ENCODE measurements at regions not wholly inside any gene's neighbourhood (a gene's known extent, or its start where the extent isn't known, plus 50 kb on each side); places are given as distances from the start of the nearest gene placed in this dataset.
"Not testable (repeated sequence)": the region's sequence is repeated elsewhere in the genome, so short reads cannot be mapped to it uniquely, and the experiment has no call there.

DNA sequence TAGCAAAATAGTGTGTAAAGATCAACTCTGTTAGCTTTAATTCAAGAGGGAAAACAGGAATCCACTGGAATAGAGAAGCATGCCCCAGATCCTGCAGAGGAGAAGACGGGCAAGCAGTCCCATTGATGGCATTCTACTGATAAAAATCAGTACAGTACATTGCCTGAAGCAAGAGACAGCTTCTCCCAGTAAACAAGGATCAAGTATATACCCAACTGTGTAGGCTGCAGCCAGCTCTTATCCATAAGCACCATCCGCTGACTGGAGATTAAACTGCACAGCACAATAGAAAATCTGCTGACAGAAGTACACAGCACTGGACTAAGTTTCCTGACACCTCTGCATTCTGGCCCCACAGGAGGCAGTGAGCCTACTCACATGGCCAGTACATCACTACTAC is 110.1 kb downstream of the COX18 start:
- H3K27me3 Mint-ChIP-seq: peaks cover 38% of the 10 kb centered on the region
- H3K9me3 Mint-ChIP-seq: peaks cover 24% of the 10 kb centered on the region
- no peak overlapping the region for H3K27ac Mint-ChIP-seq
- peaks cover 3% of the 10 kb centered on the region for H3K36me3 Mint-ChIP-seq
- H3K4me3 Mint-ChIP-seq: no peak overlapping the region
- no peak for DNase-seq
- H3K4me1 Mint-ChIP-seq: peaks cover 3% of the 10 kb centered on the region

DNA sequence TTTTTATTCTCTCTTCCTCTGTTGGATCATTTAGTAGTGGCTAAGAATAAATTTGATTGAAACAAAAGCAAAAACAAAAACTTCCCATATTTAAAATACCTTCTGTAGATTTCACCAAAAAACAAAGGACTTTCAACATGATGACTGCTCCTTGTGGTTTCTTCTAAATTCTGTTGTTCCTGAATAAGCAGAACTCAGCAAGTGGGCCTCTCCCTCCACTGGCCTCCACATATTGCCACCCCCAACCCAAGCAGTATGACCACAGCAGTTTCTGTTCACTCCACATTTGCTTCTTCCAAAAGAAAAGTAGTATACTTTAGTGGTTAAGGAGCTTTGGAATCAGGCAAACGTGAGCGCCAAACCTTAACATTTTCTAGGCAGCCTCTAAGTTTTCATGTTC is 114.7 kb downstream of the COX18 start:
- H3K4me1 Mint-ChIP-seq: peaks cover 13% of the 10 kb centered on the region
- DNase-seq: no peak
- no peak overlapping the region for H3K27ac Mint-ChIP-seq
- H3K27me3 Mint-ChIP-seq: peaks cover 39% of the 10 kb centered on the region
- H3K9me3 Mint-ChIP-seq: peaks cover 8% of the 10 kb centered on the region
- peaks cover 3% of the 10 kb centered on the region for H3K36me3 Mint-ChIP-seq
- no peak overlapping the region for H3K4me3 Mint-ChIP-seq

DNA sequence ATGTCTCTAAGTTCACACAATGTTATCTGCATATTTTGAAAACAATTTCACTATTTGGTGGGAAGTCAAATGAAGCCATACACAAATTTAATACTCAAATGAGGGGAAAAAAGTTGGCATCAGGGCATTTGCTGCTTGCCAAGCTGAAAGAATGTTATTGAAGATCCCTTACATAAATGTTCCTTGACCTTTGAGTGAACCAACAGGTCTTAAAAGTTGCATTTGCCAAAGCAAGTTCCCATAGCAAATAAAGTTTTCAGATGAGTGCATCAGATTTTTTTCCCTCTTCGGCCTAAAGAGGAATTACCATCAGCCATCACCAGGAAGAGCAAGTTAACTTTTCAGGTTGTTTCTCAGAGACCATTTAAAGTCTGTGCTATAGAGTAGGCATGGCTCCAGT is 115.9 kb downstream of the COX18 start:
- Mint-ChIP-seq H3K27me3 (peaks cover 31% of the 10 kb centered on the region), H3K36me3 (no peaks in the 10 kb centered on the region), H3K9me3 (peaks cover 1% of the 10 kb centered on the region)

DNA sequence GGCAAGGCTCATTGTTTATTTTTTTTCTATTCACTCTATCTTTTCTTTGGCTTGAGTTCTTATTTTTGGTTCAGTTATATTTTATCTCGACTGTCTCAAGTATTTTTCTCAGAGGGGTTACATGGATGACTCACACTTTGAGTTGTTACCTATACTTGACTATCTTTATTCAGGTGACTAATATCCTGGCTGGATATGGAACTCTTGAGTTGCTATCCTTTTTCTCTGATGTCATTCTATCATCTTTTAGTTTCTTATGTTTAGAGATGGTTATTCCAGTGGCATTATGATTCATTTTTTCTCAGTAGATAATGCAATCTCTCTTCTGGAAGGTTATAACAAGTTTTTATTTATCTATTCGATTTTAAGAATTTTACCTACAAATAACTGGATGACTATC is 117.9 kb downstream of the COX18 start:
- no peak for DNase-seq
- Mint-ChIP-seq H3K4me3 (no peak overlapping the region), H3K9me3 (peaks cover 1% of the 10 kb centered on the region), H3K27me3 (peaks cover 23% of the 10 kb centered on the region), H3K36me3 (no peaks in the 10 kb centered on the region), H3K4me1 (peaks cover 13% of the 10 kb centered on the region), H3K27ac (peak overlapping the region; percentile 5)

More for the DNA sequence above, 115.9 kb downstream of the COX18 start:
- Mint-ChIP-seq H3K4me3 (no peak overlapping the region), H3K4me1 (peaks cover 13% of the 10 kb centered on the region), H3K27ac (no peak overlapping the region)
- no peak for DNase-seq

DNA sequence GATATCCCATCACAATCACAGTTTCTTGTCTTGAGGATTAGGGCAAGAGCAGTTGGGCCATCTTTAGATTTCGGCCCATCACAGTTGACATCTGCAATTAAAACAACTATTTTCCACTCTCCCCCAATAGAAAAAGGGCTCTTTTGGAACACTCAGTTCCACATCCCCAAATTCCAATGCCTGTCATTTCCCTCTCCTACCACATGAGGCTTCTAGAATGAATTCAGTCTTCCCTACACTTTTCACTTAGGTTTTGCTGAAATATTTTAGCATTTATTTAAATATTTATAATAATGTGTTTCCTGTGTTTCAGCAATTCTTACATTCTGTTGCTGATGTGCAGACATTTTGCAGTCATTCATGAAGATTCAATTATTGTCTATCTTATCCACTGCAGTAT is 118.4 kb downstream of the COX18 start:
- Mint-ChIP-seq H3K27ac (no peak overlapping the region), H3K4me3 (no peak overlapping the region), H3K9me3 (peaks cover 1% of the 10 kb centered on the region), H3K27me3 (peaks cover 18% of the 10 kb centered on the region), H3K4me1 (peaks cover 13% of the 10 kb centered on the region), H3K36me3 (no peaks in the 10 kb centered on the region)
- DNase-seq: no peak

- H3K4me3 Mint-ChIP-seq: no peak overlapping the region
Measured at GRCh38 chr4:72948080-72948479, 121.4 kb downstream of the COX18 start.

GRCh38 chr4:72945719-72946336 is 123.7 kb downstream of the COX18 start:
- H3K27me3 Mint-ChIP-seq: peaks cover 16% of the 10 kb centered on the region
- no peak for DNase-seq
- no peak overlapping the region for H3K27ac Mint-ChIP-seq
- peaks cover 9% of the 10 kb centered on the region for H3K9me3 Mint-ChIP-seq
- no peaks in the 10 kb centered on the region for H3K36me3 Mint-ChIP-seq
- H3K4me1 Mint-ChIP-seq: no peaks in the 10 kb centered on the region
- no peak overlapping the region for H3K4me3 Mint-ChIP-seq

More at GRCh38 chr4:72948080-72948479, 121.4 kb downstream of the COX18 start:
- no peak overlapping the region for H3K27ac Mint-ChIP-seq
- DNase-seq: no peak
- no peaks in the 10 kb centered on the region for H3K36me3 Mint-ChIP-seq
- H3K4me1 Mint-ChIP-seq: peaks cover 10% of the 10 kb centered on the region
- H3K27me3 Mint-ChIP-seq: peaks cover 10% of the 10 kb centered on the region
- peaks cover 11% of the 10 kb centered on the region for H3K9me3 Mint-ChIP-seq

DNA sequence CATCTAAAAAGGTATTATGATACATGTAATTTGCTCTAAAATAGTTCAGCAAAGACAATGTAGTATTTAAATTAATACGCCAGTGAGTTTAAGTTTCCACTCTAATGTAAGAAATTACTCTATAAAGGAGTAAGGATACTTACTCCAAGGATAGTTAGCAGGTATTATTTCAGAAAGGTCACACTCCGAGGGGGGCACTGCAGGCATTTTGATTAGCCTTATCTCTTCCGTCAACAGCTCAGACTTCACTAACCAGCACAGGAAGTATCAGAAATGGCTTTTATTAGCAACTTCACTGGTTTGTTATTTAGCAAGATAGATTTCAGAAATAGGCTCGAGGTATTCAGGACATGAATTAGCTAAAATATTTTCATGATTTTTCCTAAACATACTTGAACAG is 127.0 kb downstream of the COX18 start:
- no peak overlapping the region for H3K27ac Mint-ChIP-seq
- no peak for DNase-seq
- H3K4me1 Mint-ChIP-seq: no peaks in the 10 kb centered on the region
- peaks cover 20% of the 10 kb centered on the region for H3K27me3 Mint-ChIP-seq
- no peak overlapping the region for H3K4me3 Mint-ChIP-seq
- H3K36me3 Mint-ChIP-seq: no peaks in the 10 kb centered on the region
- H3K9me3 Mint-ChIP-seq: peaks cover 9% of the 10 kb centered on the region

DNA sequence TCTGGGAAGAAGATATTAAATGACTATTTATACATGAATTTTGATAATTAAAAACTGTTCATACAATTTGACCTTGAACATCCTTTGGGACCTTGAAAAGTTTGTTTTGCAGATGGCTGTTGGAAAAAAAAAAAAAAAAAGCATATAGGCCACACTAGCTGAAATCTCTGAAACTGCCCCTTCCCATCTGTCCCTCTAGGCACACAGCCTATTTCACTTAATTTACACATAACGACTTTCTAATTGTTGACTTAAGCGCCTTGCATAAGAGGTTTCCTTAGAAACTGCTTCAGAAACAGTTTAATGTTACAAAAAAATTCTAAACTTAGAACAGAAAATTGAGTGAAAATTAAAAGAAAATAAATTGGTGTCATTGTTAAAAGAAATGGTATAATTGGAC is 131.0 kb downstream of the COX18 start:
- Mint-ChIP-seq H3K27me3 (peaks cover 25% of the 10 kb centered on the region), H3K4me1 (peaks cover 8% of the 10 kb centered on the region), H3K9me3 (no peaks in the 10 kb centered on the region), H3K36me3 (no peaks in the 10 kb centered on the region), H3K4me3 (no peak overlapping the region), H3K27ac (no peak overlapping the region)
- DNase-seq: no peak

DNA sequence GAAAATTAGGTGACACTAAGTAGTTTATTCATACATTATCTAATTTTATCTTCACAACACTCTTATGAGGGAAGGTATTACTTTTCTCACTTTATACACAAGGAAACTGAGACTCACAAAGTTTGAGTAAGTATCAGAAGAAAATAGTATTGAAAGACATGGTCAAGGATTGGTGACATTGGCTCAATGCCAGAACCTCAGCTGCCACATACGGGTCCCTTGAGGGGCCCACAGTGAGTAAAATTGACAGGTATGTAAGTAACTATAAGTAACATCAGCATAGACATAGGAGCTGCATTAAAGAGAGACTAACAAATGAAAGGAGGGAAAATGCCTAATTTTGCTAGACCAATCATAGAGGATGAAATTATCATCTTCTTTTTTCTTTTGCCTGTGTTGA is 134.1 kb downstream of the COX18 start:
- no peak overlapping the region for H3K4me3 Mint-ChIP-seq
- H3K36me3 Mint-ChIP-seq: no peaks in the 10 kb centered on the region
- H3K9me3 Mint-ChIP-seq: no peaks in the 10 kb centered on the region
- DNase-seq: peak; percentile 3
- no peak overlapping the region for H3K27ac Mint-ChIP-seq
- peaks cover 8% of the 10 kb centered on the region for H3K4me1 Mint-ChIP-seq
- H3K27me3 Mint-ChIP-seq: peaks cover 12% of the 10 kb centered on the region

DNA sequence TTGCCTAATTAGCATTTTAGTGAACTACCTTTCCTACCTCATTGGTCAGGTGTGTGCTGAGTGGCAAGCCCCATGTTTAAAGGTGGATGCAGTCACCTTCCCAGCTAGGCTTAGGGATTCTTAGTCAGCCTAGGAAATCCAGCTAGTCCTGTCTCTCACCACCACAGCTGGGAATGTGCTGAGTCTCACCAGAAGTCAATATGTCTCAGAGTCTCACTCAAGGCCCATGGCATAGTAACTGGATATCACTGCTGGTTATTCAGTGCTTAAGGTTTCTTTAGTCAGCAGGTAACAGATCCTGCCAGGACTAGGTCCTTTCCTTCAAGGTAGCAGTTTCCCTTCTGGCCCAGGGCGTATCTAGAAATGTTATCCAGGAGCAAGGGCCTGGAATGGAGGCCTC is 136.5 kb downstream of the COX18 start:
- H3K36me3 Mint-ChIP-seq: no peaks in the 10 kb centered on the region
- H3K27me3 Mint-ChIP-seq: peaks cover 8% of the 10 kb centered on the region
- DNase-seq: no peak
- no peaks in the 10 kb centered on the region for H3K9me3 Mint-ChIP-seq
- no peak overlapping the region for H3K4me3 Mint-ChIP-seq
- peaks cover 8% of the 10 kb centered on the region for H3K4me1 Mint-ChIP-seq
- H3K27ac Mint-ChIP-seq: no peak overlapping the region

DNA sequence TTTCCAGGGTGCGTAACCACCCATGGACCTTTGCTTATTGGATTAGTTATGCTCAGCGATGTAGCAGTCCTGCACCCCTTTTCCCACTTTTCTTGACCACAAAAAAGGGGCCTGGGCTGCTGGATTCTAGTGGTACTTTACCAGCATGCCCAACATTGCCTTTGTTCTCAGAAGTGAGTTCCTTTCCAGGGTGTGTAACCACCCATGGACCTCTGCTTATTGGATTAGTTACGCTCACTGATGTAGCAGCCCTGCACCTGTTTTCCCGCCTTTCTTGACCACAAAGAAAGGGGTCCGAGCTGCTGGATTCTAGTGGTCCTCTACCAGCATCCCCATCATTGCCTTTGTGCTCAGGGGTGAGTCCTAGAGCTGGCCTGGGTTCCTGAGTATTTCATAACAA is 138.2 kb downstream of the COX18 start:
- H3K36me3 Mint-ChIP-seq: no peaks in the 10 kb centered on the region
- DNase-seq: no peak
- peaks cover 8% of the 10 kb centered on the region for H3K4me1 Mint-ChIP-seq
- H3K27ac Mint-ChIP-seq: no peak overlapping the region
- peaks cover 10% of the 10 kb centered on the region for H3K27me3 Mint-ChIP-seq
- H3K4me3 Mint-ChIP-seq: no peak overlapping the region
- peaks cover 3% of the 10 kb centered on the region for H3K9me3 Mint-ChIP-seq

DNA sequence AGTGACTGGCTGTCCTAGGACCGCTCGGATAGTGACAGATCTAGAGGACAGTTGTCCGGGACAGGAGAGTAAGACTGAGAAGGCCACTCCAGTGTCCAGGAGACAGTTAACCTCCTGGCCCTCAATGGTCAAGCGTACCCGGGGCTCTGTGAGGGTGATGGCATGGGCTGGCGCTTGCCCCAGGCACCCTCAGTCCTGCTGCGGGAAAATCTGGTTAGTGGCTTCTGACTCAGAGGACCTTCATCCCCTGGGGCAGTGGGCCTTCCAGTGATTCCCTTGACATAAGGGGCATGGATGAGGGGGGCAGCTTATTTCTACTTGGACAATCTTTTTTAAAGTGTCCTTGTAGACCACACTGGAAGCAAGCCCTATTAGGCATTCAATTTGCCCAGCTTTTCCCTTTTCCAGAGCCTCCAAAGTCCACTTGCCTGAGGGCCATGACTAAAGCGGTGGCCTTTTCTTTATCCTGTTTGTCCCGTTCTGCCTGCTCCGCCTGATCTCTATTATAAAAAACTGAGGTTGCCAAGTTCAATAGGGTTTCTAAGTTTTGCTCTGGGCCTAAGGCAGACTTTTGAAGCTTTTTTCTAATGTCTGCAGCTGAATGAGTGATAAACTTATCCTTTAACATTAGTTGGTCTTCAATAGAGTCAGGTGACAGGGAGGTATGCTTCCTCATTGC is 139.8 kb downstream of the COX18 start:
- H3K36me3 Mint-ChIP-seq: not testable (repeated sequence)

GRCh38 chr4:72924814-72925213 is 144.7 kb downstream of the COX18 start:
- Mint-ChIP-seq H3K27ac (no peak overlapping the region), H3K9me3 (peaks cover 11% of the 10 kb centered on the region), H3K4me3 (no peak overlapping the region), H3K36me3 (no peaks in the 10 kb centered on the region), H3K27me3 (peaks cover 4% of the 10 kb centered on the region), H3K4me1 (no peaks in the 10 kb centered on the region)
- DNase-seq: no peak

More for the DNA sequence above, 139.8 kb downstream of the COX18 start:
- H3K4me3 Mint-ChIP-seq, H3K27me3 Mint-ChIP-seq, H3K4me1 Mint-ChIP-seq, H3K9me3 Mint-ChIP-seq, DNase-seq, H3K27ac Mint-ChIP-seq: not testable (repeated sequence)

GRCh38 chr4:72919937-72920336 is 149.6 kb downstream of the COX18 start:
- no peak overlapping the region for H3K27ac Mint-ChIP-seq
- DNase-seq: no peak

GRCh38 chr4:72919464-72919863 is 150.1 kb downstream of the COX18 start:
- H3K4me3 Mint-ChIP-seq: no peak overlapping the region
- peaks cover 9% of the 10 kb centered on the region for H3K9me3 Mint-ChIP-seq
- H3K27me3 Mint-ChIP-seq: peaks cover 6% of the 10 kb centered on the region
- no peaks in the 10 kb centered on the region for H3K36me3 Mint-ChIP-seq
- no peaks in the 10 kb centered on the region for H3K4me1 Mint-ChIP-seq
- no peak overlapping the region for H3K27ac Mint-ChIP-seq
- DNase-seq: no peak

More at GRCh38 chr4:72919937-72920336, 149.6 kb downstream of the COX18 start:
- no peaks in the 10 kb centered on the region for H3K4me1 Mint-ChIP-seq
- no peaks in the 10 kb centered on the region for H3K36me3 Mint-ChIP-seq
- no peak overlapping the region for H3K4me3 Mint-ChIP-seq
- H3K27me3 Mint-ChIP-seq: peaks cover 6% of the 10 kb centered on the region
- H3K9me3 Mint-ChIP-seq: peaks cover 9% of the 10 kb centered on the region
